GM19023 (cell line): ENCODE measurements at regions not wholly inside any gene's neighbourhood (a gene's known extent, or its start where the extent isn't known, plus 50 kb on each side); places are given as distances from the start of the nearest gene placed in this dataset.
A peak's percentile ranks its signal among the peaks of the same experiment; 100 is the strongest.
"Not testable (repeated sequence)": the region's sequence is repeated elsewhere in the genome, so short reads cannot be mapped to it uniquely, and the experiment has no call there.

Source experiments
- ATAC-seq: cut with Tn5 transposase; IDR thresholded peaks from one replicate; pipeline ENCODE4 v1.9.1; 2021; ENCODE audit warnings: mild to moderate bottlenecking, moderate library complexity; ENCODE audit not compliant: unreplicated experiment

DNA sequence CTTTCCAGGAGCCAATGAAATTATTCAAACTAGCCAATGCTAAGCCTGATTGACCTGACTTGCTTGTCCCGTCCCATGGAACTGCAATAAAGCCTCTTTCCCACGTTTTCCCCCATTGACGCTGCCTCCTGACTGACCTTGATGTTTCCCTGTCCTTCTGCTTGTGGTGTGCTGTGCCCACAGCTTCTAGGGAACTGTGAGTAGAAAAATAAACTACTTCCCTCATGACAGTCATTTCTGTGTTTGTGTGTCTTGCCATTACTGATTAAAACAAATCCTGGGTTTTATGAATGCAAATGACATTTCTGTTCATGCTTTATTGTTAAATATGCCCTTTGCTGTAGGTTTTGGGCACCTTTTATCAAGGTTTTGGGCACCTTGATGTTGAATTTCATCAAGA, 91.3 kb upstream of the ABI1 start:
- no peak for ATAC-seq

DNA sequence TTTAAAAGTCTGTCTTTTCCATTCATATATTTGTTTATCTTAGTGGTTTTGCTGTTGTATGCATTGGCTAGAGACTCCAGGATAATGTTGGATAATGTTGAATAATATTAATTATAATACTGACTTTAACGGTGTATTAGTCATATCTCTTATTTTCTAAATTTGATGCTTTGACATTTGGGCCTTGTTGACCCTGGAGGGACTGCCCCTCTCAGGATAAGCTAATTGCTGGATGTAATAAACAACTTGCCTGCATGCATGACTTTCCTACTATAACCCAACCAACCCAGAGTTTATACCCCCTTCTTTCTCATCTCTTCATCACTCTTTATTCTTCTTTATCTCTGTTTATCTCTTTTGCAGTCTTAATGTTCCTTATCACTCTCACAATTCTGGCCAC, 90.9 kb upstream of the ABI1 start:
- ATAC-seq: no peak

DNA sequence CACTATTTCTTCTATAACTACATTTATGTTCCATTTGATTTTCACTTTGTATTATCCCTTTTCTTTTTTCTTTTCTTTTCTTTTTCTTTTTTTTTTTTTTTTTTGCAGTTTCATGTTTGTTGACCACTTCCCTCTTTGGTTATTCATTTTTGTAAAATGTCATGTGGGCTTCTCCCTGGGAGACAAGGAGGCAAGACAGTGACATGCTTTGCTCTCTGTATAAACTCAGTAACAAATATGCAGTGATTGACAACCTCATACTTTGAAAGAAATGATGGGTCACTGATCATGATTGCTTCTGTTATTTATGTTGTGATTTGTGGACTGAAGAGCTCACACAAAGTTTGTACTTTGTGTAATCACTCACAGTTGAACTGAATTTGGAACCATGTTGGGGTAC, 90.2 kb upstream of the ABI1 start:
- ATAC-seq: no peak

- no peak for ATAC-seq
Observed at GRCh38 chr10:26946102-26946811, 85.5 kb upstream of the ABI1 start.

- no peak for ATAC-seq
Observed at GRCh38 chr10:26944261-26944882, 83.6 kb upstream of the ABI1 start.

- ATAC-seq: no peak
Observed at GRCh38 chr10:26939962-26940354, 79.2 kb upstream of the ABI1 start.

- no peak for ATAC-seq
Observed at GRCh38 chr10:26939290-26939961, 78.7 kb upstream of the ABI1 start.

- ATAC-seq: no peak
Observed at GRCh38 chr10:26938578-26938977, 77.8 kb upstream of the ABI1 start.

- ATAC-seq: no peak
Observed at GRCh38 chr10:26937371-26937770, 76.6 kb upstream of the ABI1 start.

DNA sequence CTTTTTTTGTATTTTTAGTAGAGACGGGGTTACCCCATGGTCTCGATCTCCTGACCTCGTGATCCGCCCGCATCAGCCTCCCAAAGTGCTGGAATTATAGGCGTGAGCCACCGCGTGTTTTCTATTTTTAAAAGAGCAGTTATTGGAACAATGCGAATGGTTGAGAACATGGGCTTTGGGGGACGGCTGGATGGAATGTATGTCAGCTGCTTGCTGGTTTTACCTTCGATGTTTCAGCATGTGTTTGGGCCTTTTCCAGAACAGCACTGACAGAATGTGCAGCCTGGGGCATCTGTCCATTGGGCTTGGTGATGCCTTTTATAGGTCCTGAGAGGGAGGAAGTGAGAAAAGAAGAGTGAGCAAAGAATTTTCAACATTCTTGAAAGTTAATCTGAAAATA, 73.4 kb upstream of the ABI1 start:
- not testable (repeated sequence) for ATAC-seq

GRCh38 chr10:26932576-26932975, 71.8 kb upstream of the ABI1 start:
- ATAC-seq: no peak

DNA sequence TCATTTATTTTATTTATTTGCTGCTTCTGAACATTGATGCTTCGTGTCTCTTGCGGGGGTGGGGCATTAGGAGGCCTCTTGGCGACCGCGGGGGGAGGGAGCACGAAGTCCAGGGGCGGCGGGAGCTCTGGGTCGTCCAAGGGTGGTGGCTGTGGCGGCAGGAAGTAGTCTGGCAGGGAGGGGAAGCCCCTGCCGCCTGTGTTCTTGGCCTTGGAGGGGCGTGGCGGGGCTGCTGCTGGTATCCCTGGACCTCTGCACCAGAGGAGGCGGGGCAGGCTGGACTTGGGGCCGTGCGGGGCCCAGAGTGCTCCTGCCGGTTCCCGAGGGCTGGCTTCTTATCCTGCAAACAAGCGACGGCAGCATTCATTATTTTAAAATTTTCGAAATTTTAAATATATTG, 70.5 kb upstream of the ABI1 start:
- peak; percentile 96 for ATAC-seq

DNA sequence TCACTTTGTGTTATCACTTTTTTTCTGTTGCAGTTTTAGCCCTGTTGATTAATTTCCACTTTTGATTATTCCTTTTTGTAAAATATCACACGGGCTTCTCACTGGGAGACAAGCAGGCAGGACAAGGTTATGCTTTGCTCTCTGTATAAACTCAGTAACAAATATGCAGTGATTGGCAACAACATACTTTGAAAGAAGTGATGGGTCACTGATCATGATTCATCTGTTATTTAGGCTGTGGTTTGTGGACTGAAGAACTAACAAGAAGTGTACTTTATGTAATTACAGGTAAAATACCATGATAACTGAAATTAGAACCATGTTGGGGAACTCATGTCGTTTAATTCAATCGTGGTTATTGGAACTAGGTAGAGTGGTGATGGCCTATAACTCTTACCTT, 62.1 kb upstream of the ABI1 start:
- ATAC-seq: not testable (repeated sequence)

DNA sequence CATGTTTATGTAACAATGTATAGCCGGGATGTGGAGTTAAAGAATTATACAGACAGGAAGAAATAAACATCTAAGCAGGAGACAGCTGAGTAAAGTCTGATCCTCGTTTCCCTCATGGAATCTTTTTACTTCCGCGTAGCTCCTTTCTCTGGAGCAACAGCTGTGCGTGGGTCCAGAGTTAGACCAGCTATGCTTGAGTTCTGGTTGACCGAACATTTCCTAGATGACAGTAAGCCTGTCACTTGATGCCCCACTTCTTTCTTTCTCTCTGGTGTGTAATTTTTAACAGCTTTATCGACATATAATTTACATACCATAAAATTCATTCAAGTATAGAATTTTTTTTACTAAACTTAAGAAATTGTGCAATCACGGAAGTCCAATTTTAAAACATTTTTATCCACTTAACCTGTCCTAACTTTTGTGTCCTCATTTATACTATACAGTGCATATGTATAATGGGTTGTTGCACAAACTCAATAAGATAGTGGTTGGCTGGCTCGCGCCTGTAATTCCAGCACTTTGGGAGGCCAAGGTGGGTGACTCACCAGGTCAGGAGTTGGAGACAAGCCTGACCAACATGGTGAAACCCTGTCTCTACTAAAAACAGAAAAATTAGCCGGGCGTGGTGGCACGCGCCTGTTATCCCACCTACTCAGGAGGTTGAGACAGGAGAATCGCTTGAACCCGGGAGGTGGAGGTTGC, 58.5 kb upstream of the ABI1 start:
- not testable (repeated sequence) for ATAC-seq

DNA sequence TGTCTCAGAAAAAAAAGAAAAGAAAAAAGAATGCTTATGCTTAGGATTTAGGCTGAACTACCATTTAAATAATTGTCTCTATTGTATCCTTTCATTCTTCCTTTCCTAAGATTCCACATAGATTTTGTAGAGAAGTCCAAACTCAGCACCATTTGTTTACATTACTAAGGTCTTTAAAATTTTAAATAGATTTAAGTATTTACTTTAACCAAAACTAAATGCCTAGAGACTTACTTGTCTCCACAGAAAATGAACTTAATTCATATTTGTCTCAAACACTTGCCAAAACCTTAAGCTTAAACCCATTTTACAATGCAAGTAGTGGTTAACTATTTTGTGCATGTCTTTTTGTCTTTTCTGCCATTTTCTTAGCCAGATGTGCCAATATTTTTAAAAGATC, 54.1 kb upstream of the ABI1 start:
- no peak for ATAC-seq

DNA sequence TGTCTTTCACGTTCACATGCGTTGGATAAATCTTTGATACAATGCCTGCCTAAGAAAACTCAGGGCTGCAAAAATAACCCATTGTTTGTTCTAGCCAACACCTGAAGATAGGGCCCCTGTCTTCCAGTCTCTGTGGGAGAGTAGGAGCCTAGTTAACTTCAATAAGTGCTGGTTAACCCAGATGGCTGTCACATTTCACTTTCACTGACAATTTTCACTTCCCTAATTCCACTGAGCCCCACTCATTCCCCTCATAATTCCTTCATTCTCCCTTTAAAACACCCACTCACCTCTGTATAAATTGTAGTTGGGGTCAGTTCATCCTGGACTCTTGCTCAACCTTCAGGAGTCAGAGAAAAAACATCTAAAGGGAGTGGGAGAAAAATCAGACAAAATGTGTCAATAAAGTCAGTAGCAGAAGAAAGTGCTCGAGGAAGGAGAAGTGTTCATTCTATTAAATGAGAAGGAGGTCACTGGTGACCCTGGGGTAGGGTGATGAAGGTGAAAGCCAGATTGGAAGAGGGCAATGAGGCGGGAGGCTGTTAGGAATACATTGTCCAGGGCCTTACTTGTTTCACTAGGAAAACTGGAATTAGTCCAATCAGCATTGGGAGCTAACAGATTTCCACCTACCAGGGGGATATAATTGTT, 51.2 kb upstream of the ABI1 start:
- no peak for ATAC-seq
